ENCODE measurements at regions not wholly inside any gene's neighbourhood (a gene's known extent, or its start where the extent isn't known, plus 50 kb on each side); places are given as distances from the start of the nearest gene placed in this dataset.

DNA sequence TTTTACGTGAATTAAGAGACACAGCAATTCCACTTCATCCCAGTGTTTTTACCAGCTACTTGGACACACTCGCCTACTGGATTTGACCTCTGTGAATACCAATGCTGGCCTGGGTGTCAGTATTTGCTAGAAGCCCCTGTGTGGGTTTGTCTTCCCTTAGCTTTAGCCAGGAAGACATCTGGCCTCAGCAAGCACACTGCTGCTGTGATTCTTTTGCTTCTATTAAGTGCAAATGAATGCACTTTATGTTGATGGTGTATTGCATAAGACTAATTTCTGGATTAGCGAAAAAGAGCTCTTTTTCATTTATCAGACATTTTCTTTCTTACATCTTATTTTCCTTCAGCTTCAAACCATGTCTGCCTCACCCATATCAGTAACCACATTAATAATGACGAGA lies 140.0 kb downstream of the CHRM3 start:
- Histone ChIP-seq H3K4me3 (no peak overlapping the region), H3K27me3 (ENCODE audit: control insufficient read depth in 2 of 2, insufficient read depth in 2 of 2, low read length in 2 of 2) (no peaks in the 10 kb centered on the region), H3K27ac (ENCODE audit: extremely low read depth, low read depth, low read length) (no peak overlapping the region), H3K4me1 (replicated peaks in 1 of 2; ENCODE audit: control insufficient read depth in 2 of 2, insufficient read depth in 2 of 2, low read length in 2 of 2) (no peaks in the 10 kb centered on the region), H4K20me1 (replicated peaks; ENCODE audit: control insufficient read depth, insufficient read depth, low read length) (no peaks in the 10 kb centered on the region), H3K36me3 (ENCODE audit: control insufficient read depth, insufficient read depth, low read length) (no peaks in the 10 kb centered on the region), H3K9me3 (replicated peaks; ENCODE audit: control insufficient read depth, insufficient read depth, low read depth, low read length) (no peaks in the 10 kb centered on the region), H3K9me1 (ENCODE audit: control insufficient read depth, insufficient read depth, low read length) (no peaks in the 10 kb centered on the region), H2AFZ (ENCODE audit: low read depth, low read length) (no peak overlapping the region), H3K9ac (ENCODE audit: insufficient read depth in 1 of 2, low read depth in 2 of 2, low read length in 2 of 2) (no peak overlapping the region), H3K79me2 (ENCODE audit: control insufficient read depth, insufficient read depth, low read length) (no peaks in the 10 kb centered on the region), H3K4me2 (ENCODE audit: insufficient read depth, low read length) (no peak overlapping the region)
- no TSS peak for BruUV-seq (replicated peaks)
- ATAC-seq (no peak), FAIRE-seq (no peak), DNase-seq (ENCODE audit: extremely low read depth in 1 of 4, low spot score in 3 of 4) (no peak)
- intact Hi-C loops (cut with micrococcal nuclease) (no loop called here), in situ Hi-C loops (cut with MboI) (no loop called here)
- ChIA-PET POLR2A (no interaction called here), CTCF (ENCODE audit: low intra/inter-chr PET ratio) (no interaction called here)
- WGBS (ENCODE audit: insufficient coverage, low coverage, missing lambda C conversion rate): 2% methylated on average over 4 of the region's 4 CpGs
- TF ChIP-seq, protein P1, sequence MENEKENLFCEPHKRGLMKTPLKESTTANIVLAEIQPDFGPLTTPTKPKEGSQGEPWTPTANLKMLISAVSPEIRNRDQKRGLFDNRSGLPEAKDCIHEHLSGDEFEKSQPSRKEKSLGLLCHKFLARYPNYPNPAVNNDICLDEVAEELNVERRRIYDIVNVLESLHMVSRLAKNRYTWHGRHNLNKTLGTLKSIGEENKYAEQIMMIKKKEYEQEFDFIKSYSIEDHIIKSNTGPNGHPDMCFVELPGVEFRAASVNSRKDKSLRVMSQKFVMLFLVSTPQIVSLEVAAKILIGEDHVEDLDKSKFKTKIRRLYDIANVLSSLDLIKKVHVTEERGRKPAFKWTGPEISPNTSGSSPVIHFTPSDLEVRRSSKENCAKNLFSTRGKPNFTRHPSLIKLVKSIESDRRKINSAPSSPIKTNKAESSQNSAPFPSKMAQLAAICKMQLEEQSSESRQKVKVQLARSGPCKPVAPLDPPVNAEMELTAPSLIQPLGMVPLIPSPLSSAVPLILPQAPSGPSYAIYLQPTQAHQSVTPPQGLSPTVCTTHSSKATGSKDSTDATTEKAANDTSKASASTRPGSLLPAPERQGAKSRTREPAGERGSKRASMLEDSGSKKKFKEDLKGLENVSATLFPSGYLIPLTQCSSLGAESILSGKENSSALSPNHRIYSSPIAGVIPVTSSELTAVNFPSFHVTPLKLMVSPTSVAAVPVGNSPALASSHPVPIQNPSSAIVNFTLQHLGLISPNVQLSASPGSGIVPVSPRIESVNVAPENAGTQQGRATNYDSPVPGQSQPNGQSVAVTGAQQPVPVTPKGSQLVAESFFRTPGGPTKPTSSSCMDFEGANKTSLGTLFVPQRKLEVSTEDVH (IDR thresholded peaks at IDR 0.05; ENCODE audit: low read depth, partially characterized antibody): no peak
- TF ChIP-seq MYBL2 (IDR thresholded peaks at IDR 0.05; ENCODE audit: low read depth) (no peak), MYBL2 (CRISPR knock-in tag; IDR thresholded peaks at IDR 0.05; ENCODE audit: borderline replicate concordance) (no peak), ATF1 (CRISPR knock-in tag; IDR thresholded peaks at IDR 0.05) (no peak), ATF1 (tag; IDR thresholded peaks at IDR 0.05) (no peak), CBFB (CRISPR knock-in tag; IDR thresholded peaks at IDR 0.05) (no peak), ZNF561 (CRISPR knock-in tag; conservative IDR thresholded peaks at IDR 0.05) (no peak), FOXP1 (CRISPR knock-in tag; IDR thresholded peaks at IDR 0.05) (no peak), XRCC4 (IDR thresholded peaks at IDR 0.05; ENCODE audit: extremely low read depth, insufficient read depth, insufficient read length) (no peak), KAT8 (IDR thresholded peaks at IDR 0.05; ENCODE audit: low read depth) (no peak), NCOR1 (IDR thresholded peaks at IDR 0.05) (no peak)
- TF ChIP-seq, protein P2, sequence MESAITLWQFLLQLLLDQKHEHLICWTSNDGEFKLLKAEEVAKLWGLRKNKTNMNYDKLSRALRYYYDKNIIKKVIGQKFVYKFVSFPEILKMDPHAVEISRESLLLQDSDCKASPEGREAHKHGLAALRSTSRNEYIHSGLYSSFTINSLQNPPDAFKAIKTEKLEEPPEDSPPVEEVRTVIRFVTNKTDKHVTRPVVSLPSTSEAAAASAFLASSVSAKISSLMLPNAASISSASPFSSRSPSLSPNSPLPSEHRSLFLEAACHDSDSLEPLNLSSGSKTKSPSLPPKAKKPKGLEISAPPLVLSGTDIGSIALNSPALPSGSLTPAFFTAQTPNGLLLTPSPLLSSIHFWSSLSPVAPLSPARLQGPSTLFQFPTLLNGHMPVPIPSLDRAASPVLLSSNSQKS (CRISPR knock-in tag; IDR thresholded peaks at IDR 0.05): no peak
- TF ChIP-seq, protein P3, sequence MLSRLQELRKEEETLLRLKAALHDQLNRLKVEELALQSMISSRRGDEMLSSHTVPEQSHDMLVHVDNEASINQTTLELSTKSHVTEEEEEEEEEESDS (CRISPR knock-in tag; IDR thresholded peaks at IDR 0.05): no peak
- TF ChIP-seq, protein P4, sequence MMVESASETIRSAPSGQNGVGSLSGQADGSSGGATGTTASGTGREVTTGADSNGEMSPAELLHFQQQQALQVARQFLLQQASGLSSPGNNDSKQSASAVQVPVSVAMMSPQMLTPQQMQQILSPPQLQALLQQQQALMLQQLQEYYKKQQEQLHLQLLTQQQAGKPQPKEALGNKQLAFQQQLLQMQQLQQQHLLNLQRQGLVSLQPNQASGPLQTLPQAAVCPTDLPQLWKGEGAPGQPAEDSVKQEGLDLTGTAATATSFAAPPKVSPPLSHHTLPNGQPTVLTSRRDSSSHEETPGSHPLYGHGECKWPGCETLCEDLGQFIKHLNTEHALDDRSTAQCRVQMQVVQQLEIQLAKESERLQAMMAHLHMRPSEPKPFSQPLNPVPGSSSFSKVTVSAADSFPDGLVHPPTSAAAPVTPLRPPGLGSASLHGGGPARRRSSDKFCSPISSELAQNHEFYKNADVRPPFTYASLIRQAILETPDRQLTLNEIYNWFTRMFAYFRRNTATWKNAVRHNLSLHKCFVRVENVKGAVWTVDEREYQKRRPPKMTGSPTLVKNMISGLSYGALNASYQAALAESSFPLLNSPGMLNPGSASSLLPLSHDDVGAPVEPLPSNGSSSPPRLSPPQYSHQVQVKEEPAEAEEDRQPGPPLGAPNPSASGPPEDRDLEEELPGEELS (CRISPR knock-in tag; IDR thresholded peaks at IDR 0.05; ENCODE audit: borderline replicate concordance): no peak
- TF ChIP-seq, protein P5, sequence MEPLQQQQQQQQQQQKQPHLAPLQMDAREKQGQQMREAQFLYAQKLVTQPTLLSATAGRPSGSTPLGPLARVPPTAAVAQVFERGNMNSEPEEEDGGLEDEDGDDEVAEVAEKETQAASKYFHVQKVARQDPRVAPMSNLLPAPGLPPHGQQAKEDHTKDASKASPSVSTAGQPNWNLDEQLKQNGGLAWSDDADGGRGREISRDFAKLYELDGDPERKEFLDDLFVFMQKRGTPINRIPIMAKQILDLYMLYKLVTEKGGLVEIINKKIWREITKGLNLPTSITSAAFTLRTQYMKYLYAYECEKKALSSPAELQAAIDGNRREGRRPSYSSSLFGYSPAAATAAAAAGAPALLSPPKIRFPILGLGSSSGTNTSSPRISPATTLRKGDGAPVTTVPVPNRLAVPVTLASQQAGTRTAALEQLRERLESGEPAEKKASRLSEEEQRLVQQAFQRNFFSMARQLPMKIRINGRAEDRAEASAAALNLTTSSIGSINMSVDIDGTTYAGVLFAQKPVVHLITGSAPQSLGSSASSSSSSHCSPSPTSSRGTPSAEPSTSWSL (CRISPR knock-in tag; IDR thresholded peaks at IDR 0.05; ENCODE audit: borderline replicate concordance): no peak
- TF ChIP-seq, protein P6, sequence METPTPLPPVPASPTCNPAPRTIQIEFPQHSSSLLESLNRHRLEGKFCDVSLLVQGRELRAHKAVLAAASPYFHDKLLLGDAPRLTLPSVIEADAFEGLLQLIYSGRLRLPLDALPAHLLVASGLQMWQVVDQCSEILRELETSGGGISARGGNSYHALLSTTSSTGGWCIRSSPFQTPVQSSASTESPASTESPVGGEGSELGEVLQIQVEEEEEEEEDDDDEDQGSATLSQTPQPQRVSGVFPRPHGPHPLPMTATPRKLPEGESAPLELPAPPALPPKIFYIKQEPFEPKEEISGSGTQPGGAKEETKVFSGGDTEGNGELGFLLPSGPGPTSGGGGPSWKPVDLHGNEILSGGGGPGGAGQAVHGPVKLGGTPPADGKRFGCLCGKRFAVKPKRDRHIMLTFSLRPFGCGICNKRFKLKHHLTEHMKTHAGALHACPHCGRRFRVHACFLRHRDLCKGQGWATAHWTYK (CRISPR knock-in tag; IDR thresholded peaks at IDR 0.05): no peak

Data from K562 (cell line).